IPS DF 4.7 (cell line): ENCODE measurements at regions not wholly inside any gene's neighbourhood (a gene's known extent, or its start where the extent isn't known, plus 50 kb on each side); places are given as distances from the start of the nearest gene placed in this dataset.
"Not testable (repeated sequence)": the region's sequence is repeated elsewhere in the genome, so short reads cannot be mapped to it uniquely, and the experiment has no call there.

Source experiments
- DNase-seq: peaks from one replicate; pipeline ENCODE4 v3.0.0-alpha.2; 2013; ENCODE audit warnings: low spot score; ENCODE audit errors: extremely low read depth

DNA sequence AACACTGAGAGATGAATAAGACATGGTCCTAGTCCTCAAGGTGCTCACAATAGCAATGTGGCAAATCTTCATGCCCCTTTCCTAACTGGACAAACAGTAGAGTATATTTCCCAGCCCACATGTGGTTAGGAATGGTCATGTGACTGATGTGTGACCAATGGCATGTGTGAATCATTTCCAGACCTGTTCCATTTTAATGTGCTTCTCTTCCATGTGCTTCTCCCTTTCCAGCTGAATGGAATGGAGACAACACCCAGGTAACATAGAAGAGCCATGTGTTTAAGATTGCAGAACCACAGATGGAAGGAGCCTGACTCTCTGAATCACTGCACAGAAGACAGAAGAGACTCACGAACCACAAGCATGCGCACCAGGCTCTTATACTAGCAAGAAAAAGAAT is 409.9 kb upstream of the NFIA start:
- DNase-seq: no peak

DNA sequence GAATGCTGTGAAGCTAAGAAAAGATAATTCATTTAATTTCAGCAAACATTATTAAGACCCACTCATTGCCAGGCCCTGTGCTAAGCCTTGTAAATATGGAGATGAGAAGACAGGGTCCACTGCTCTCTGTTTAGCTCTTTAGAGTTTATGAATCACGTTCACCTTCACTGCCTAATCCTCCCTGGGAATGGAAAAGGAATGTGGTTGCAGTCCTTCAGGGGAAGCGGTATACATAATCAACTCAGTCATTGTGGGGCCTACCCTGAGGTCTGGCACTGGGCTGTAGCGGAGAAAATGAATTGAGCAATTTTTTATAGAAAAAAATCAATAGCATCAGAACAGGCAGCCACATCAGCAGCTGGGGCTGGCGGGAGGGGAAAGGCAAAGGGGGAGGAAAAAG is 412.1 kb upstream of the NFIA start:
- no peak for DNase-seq

DNA sequence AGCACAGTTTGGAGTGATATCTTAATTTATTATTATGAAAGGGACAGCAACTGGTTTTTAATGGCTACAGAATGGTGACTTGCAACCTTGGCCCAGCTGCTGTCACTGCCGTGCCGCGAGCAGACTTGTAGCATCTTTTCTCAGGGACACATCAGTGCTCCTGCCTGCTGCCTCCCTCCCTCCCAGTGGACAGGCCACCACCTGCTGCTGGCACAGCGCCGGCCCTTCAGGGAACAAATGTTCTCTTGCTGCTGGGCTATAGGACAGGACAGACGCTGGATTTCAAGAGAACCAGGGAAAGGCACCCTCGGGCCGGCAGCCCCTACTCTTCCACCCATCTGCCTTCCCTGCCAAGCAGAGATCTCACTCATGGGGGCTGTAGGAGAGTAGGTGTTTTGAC is 413.8 kb upstream of the NFIA start:
- DNase-seq: no peak

DNA sequence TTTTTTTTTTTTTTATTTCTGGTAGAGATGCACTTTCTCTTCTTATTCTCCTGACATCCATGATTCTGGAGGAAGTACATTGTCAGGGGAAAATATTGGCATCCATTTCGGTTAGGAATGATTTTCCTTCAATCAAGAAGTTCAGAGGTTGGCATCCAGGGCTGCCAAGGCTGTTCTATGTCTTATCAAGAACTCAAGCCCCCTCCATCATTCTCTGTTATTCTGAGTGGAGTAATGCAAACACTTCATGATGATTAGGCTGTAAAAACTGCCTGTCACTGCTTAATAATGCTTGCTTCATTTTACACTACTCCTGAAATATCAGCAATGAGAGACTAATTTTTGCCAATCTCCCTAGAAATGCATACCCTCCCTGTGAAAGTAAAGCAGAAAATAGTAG is 417.1 kb upstream of the NFIA start:
- DNase-seq: no peak

DNA sequence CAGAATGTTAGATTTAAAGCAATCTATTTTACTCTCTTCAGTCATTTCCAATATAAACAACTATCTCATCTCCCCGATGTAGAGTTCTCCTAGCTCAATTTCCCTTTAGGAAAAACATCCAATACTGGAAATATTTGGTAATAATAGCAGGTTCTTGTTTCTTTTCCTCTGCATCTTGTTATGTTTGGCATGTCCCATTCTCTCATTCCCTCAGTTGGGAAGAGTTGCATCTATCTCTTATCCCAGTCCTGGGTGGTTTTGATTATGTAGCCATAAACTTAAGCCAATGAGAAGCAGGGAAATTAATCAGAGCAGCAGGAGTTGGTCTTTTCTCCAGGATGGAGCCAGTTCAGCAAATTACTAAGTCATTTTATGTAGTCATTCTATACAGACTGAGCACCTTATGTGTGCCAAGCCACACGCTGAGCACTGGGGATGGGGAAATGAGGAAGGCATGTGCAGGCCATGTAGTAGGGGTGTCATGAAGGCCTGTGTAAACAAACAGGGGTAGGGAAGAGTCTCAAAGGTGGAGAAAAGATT is 418.2 kb upstream of the NFIA start:
- no peak for DNase-seq

DNA sequence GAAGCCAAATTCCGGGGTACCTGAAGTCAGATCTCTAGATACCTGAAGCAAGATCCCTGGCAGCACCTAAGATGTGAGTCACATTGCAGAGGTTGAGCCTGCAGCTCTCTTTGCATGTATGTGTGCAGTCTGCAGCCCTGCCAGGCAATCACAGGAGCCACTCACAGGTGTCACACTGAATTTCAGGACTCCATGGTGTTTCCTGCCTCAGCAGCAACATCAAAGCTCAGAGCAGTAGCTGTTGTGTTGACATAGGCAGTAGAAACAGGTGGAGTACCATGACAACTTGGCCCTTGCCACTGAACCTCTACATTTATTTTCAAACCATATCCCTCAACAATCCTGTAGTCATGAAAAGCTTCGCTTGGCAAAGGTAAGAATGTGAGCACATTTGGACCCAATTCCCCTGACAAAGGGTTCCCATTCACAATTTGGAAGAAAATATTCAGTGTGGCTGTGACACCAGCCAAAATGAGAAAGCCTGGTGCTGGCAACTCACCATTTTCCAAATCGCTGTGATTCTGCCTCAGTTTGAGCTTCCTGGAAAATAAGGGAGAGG is 419.8 kb upstream of the NFIA start:
- no peak for DNase-seq

DNA sequence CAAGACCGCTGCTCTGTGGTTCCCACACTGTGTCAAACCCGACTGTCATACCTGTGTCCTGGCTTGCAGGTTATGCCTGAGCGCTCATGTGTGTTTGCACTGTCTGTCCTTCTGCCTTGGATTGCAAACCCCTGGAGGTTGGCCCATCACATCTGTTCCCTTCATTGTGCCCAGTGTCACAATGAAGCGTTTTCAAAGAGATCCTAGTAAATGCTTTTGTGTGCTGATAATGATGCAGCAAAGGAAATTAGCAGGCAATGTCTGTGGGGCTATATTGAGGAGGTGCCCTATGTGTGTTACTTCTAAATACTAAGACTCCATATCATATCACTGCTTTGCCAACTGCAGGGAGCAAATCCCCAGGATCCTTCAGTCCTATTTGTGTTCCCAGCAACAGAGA is 424.4 kb upstream of the NFIA start:
- no peak for DNase-seq

DNA sequence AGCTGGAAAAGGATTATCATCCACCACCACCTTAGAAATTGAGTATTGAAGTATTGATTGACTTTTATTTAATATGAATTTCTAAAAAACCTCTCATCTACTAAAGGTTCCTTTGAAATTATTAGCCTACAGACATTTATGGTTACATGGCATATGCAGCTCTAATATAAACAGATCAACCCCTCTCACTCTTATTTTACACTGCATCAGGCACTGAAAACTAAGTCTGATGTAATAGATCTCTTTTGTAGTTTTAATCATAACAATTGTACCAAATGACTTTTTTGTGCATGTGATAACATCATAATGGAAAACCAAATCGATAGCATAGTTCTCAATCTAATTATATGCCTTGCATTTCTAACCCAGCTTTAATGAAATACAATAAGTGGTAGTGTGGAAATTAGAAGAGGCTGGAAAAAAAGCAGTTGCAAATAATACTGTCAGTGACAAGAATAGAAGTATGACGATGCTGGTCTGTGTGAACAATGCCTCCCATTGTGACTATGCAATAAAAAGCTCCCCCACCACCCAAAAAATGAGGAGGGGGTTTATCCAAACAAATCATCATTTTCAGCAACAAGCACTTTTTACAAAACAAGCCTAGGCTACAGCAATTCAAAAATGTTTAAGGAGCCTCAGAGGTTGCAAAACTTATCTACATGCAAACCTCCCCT is 426.5 kb upstream of the NFIA start:
- no peak for DNase-seq

DNA sequence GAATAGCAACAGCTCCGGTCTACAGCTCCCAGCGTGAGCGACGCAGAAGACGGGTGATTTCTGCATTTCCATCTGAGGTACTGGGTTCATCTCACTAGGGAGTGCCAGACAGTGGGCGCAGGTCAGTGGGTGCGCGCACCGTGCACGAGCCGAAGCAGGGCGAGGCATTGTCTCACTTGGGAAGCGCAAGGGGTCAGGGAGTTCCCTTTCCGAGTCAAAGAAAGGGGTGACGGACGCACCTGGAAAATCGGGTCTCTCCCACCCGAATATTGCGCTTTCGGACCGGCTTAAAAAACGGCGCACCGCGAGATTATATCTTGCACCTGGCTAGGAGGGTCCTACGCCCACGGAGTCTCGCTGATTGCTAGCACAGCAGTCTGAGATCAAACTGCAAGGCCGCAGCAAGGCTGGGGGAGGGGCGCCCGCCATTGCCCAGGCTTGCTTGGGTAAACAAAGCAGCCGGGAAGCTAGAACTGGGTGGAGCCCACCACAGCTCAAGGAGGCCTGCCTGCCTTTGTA is 442.3 kb upstream of the NFIA start:
- DNase-seq: not testable (repeated sequence)

DNA sequence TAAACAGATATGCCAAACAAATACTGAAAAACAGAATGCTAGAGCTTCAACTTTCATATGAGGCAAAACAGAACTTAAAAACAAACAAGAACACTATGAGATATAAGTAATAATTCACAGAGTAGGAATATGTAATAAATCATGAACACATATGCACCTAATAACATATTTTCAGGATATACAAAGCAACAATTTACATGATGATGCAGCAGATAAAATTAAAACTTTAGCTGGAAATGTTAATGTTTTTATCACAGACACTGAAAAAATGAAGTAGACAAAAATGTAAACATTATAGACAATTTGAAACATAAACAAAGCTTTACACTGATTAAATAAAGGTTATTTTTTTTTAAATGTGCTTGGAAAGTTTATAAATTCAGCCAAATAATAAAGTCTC is 443.1 kb upstream of the NFIA start:
- DNase-seq: no peak

DNA sequence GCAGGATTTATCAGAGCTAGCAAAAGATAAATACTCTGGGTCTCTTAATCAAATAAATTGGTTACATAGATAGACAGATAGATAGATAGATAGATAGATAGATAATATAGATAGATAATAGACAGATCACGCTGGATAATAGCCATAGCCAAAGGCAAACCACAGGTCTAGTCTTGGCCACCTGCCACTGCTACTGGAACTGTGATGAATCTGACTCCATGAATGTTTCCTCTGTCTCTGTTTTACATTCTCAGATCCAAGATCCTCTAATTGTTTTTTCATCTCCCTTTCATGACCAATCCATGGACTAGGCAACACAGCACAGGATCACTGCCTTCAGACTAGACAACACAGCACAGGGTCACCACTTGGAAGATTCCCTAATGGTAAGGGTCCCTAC is 444.7 kb upstream of the NFIA start:
- no peak for DNase-seq

DNA sequence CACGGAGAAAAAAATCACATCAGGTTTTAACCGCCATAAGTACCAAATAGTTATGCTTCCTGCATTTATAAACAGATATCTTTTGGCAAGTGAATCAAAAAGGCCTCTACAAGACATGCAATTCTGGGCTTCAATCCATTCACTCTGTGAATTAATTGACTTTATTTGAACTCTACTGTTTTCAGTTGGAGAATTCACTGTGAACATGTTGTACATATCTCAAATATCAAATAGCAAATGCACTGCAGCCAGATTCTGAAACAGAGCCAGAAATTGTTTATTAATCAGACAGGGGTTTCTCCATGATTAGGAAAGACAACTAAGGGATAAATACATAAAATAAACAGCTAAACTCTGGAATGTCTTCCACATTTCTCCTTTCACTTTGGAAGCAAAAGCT is 445.4 kb upstream of the NFIA start:
- DNase-seq: no peak

DNA sequence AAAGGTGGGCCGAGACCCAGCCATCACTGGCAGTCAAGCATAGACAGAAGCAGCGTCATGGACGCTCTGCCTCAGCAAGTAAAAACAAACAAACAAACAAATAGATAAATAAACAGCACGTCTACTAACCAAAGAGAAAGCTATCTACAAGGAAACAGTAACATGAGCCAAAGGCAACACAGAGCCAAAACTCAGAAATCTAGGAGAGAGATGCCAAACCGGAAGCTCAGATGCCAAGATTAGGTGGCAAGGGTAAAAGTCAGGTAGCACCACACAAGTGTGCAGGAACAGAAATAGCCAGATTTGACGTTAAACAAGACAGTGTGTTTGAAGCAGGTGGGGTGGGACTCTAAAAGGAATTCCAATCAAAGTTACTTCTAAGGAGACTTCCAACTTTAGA is 448.3 kb upstream of the NFIA start:
- DNase-seq: no peak

DNA sequence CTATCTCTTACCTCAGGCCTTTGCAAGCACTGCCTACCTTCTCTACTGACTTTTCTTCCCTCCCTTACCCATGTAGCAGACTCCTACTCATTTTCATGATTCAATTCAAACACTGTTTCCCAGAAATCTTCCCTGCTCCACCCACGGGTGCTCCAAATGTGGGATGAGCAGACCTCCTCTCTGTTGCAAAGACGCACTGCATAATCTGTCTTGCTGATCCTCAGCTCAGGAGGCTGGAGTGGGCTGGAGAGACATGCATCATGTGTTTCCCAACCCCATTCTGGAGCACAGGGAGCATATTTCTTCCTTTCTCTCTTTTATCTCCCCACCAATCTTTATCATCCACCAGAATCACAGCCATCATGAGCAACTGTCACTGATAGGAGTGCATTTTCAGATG is 459.9 kb upstream of the NFIA start:
- no peak for DNase-seq

DNA sequence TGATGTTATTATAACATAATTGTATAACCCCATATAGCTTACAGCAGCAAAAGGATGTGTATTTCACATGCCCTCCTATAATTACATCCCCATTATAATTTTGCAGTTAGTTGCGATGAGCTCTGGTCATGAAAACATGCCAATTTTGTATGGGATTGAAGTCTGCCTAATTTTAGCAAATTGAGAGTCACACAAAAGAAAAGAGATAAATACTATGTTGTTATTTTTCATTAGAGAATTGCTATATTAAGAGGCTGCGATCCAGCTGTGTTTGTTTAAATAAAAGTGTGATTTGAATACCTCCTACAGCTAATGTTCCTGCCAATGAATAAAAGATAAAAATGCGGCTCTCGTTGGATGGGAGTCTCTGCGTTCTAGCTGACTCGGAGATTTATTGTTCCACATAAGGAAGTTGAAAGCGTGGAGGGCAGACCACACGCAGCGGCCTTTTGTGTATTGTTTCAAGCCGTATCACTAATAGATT is 461.0 kb upstream of the NFIA start:
- DNase-seq: no peak

DNA sequence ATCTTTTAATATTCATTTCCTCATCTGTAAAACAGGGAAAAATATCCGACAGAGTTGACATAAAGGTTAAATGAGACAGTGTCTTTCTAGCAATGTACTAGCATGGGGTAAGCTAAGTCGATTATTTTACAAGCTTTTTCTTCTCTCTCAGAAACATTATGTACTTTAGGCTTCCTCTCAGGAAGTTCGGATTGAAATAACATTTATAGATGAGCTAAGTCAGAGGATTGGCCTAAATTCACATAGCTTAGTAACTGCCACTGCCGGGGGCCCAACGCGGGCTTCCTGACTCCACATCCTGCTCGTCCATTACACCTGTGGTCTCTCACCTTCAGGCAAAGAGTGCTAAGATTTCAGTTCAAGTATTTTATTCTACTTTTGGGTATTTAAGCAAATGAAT is 462.3 kb upstream of the NFIA start:
- DNase-seq: no peak

DNA sequence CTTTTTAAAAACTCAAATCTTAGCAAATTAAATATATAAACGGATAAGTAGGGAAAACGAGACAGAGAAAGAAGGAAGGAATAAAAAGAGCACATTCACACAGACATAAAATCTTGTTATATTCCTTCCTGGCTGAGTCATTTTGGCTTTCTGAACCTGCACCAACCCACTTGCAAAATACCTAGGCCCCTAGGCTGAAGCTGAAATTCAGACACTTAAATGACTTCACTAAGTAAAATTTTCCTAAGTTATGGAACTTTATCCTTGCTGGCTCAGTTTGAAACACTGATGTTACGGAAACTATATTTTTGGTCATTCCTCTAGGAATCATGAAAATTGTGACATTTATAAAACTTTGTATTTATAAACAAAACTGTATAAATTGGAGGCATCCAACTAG is 462.8 kb upstream of the NFIA start:
- DNase-seq: no peak

DNA sequence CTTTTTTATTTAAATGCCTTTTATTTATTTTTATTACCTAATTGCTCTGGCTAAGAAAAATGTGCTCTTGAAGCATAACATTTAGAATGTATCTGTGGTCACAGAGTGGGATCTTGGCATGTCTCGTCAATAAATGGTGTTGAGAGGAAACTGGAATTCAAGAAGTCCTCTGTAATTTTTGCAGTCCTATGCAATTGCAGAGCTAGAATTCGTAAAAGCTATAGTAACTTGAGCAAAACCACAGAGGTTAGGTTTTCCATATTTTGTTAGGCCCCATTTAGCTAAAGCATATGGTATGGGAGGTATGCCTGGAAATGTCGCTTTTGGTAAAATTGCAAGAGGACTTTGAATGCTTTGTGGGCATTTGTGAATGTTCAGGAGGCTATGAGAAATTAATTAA is 466.7 kb upstream of the NFIA start:
- no peak for DNase-seq

DNA sequence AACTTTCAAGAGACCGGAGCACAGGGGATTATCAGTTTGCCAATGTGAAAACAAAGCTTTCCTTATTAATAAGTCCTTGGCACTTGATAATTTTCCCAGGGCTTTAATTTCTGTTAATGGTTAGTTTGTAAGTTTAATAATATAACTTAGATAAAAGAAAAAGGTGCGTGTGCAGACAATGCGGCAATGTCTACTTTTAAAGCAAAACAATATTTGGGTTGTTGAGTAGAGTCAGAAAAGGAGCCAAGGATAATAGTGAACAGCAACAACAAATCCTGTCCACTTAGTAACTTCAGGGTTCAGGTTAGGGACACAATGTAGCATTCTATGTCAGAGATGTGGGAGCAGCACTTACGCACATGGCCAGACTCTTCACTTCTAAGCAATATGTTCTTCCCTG is 469.6 kb upstream of the NFIA start:
- no peak for DNase-seq

DNA sequence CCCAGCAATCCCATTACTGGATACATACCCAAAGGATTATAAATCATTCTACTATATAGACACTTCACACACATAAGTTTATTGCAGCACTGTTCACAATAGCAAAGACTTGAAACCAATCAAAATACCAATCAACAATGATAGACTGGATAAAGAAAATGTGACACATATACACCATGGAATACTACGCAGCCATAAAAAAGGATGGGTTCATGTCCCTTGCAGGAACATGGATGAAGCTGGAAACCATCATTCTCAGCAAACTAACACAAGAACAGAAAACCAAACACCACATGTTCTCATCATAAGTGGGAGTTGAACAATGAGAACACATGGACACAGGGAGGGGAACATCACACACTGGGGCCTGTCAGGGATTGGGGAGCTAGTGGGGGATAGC is 475.4 kb upstream of the NFIA start:
- DNase-seq: not testable (repeated sequence)

DNA sequence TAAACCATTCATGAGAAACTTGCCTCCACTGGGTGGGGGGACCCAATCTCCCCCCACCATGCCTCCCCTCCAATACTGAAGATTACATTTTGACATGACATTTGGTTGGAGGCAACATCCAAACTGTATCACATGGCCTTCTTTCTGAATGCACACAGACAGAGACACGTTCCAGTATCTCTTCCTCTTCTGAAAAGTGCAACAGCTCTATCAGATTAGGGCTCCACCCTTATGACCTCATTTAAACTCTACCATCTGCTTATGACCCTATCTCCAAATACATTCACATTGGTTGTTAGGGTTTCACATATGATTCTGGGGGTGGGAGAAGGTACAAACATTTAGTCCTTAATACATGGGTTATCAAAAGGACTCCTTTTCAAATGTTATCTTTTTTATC is 481.8 kb upstream of the NFIA start:
- no peak for DNase-seq

DNA sequence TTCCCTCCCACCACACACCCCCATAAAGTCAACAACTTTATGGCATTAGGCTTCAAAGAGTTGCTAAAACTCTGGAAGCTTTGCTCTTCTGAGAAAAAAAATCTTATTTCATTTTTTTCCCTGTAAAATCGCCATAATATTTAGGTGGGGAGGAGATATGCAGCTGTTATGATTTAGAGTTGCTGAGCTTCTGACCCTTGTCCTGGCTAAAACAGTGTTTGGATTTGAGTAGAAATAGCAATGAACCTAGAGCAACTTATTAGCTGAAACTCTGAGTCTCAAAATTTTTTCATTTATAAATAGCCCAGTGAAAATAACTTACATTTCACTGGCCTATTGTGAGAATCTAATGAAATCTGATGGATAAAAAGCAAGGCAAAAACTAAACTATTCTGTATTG is 482.8 kb upstream of the NFIA start:
- DNase-seq: no peak
